ENCODE measurements at regions not wholly inside any gene's neighbourhood (a gene's known extent, or its start where the extent isn't known, plus 50 kb on each side); places are given as distances from the start of the nearest gene placed in this dataset.
"Not testable (repeated sequence)": the region's sequence is repeated elsewhere in the genome, so short reads cannot be mapped to it uniquely, and the experiment has no call there.

DNA sequence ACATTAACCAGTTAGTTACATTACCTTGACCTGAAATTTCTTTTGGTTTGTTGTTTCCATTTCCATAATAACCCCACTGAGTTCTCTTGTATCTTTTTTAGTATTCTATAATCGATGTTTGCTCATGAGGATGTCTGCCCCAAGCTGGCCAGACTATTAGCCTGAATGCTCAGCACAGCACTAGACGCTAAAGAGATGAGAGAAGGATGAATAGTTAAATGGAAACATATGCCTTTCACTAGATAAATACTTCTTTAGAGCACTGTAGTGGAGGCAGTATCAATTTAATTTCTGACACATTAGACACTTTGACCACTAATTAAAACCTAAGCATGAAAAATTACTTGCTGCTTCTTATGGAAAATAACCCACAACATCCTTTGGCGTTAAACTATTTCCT, 654.9 kb upstream of the KCNMB2 start:
- ChIA-PET CTCF (no interaction called here), POLR2A (no interaction called here)
- no peak overlapping the region for H3K4me3 Mint-ChIP-seq
- H3K36me3 Mint-ChIP-seq (ENCODE audit: low read depth), result no peaks in the 10 kb centered on the region
- peaks cover 6% of the 10 kb centered on the region for H3K9me3 Mint-ChIP-seq
- peaks cover 3% of the 10 kb centered on the region for H3K4me1 Mint-ChIP-seq
- no peaks in the 10 kb centered on the region for H3K27me3 Mint-ChIP-seq
- no peak for DNase-seq
- no peak overlapping the region for H3K27ac Mint-ChIP-seq

- H3K27ac Mint-ChIP-seq, result no peak overlapping the region
- DNase-seq, result no peak
These were observed 654.0 kb upstream of the KCNMB2 start for GRCh38 chr3:177882124-177882648.

DNA sequence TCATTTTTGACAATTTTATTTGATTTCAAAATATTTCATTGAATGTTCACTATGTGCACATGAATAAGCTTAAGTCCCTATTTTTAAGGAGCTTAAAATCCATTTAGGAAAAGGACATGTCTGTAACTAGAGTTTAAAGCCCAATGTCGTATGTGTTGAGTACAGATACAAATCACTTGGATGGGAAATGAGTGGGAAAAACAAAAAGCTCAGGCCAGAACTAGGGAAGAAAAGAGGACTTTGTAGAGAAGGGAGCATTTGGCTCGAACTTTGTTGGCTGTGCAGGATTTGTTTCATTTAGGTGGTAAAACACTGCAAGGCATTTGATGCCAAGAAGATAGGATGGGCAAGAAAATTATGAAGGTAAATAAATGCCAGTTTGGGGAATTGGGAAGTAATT, 653.1 kb upstream of the KCNMB2 start:
- H3K27ac Mint-ChIP-seq, result no peak overlapping the region
- ChIA-PET POLR2A (no interaction called here), CTCF (no interaction called here)
- H3K36me3 Mint-ChIP-seq (ENCODE audit: low read depth), result no peaks in the 10 kb centered on the region
- peaks cover 3% of the 10 kb centered on the region for H3K4me1 Mint-ChIP-seq
- no peaks in the 10 kb centered on the region for H3K27me3 Mint-ChIP-seq
- peaks cover 4% of the 10 kb centered on the region for H3K9me3 Mint-ChIP-seq
- DNase-seq, result no peak
- H3K4me3 Mint-ChIP-seq, result no peak overlapping the region

More at GRCh38 chr3:177882124-177882648, 654.0 kb upstream of the KCNMB2 start:
- H3K9me3 Mint-ChIP-seq, result peaks cover 4% of the 10 kb centered on the region
- no peaks in the 10 kb centered on the region for H3K27me3 Mint-ChIP-seq
- no peak overlapping the region for H3K4me3 Mint-ChIP-seq
- no peaks in the 10 kb centered on the region for H3K36me3 Mint-ChIP-seq (ENCODE audit: low read depth)
- peaks cover 3% of the 10 kb centered on the region for H3K4me1 Mint-ChIP-seq
- POLR2A ChIA-PET, result no interaction called here
- CTCF ChIA-PET, result no interaction called here

- peaks cover 3% of the 10 kb centered on the region for H3K4me1 Mint-ChIP-seq
- no peaks in the 10 kb centered on the region for H3K36me3 Mint-ChIP-seq (ENCODE audit: low read depth)
- H3K27me3 Mint-ChIP-seq, result no peaks in the 10 kb centered on the region
- H3K27ac Mint-ChIP-seq, result no peak overlapping the region
- ChIA-PET CTCF (interaction anchor here (0.7 kb wide), 1 partner anchor 505 kb away, joined by 3 read pairs; no protein-coding TSS in a partner anchor), POLR2A (no interaction called here)
- no peak for DNase-seq
- no peak overlapping the region for H3K4me3 Mint-ChIP-seq
- H3K9me3 Mint-ChIP-seq, result peaks cover 4% of the 10 kb centered on the region
These were observed 652.3 kb upstream of the KCNMB2 start for GRCh38 chr3:177883957-177884356.

DNA sequence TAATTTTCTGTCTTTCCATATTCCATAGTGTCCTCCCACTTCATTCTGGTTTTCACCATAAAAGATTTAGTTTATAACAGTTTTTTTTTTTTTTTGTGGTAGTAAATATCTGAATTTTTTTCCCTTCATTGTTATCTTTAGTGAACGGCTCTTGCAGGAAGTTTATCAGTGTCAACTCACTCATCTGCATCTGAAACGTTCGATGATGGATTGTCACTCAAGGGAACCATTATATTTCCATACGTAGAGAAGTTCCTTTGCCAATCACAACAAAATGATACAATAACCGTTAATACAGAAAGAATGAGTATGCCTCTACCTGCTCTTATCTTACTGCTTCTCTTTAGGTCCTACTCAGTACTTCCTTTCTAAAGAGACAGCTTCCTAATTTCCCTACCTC, 651.2 kb upstream of the KCNMB2 start:
- peaks cover 4% of the 10 kb centered on the region for H3K9me3 Mint-ChIP-seq
- peaks cover 3% of the 10 kb centered on the region for H3K4me1 Mint-ChIP-seq
- CTCF ChIA-PET, result no interaction called here
- H3K27ac Mint-ChIP-seq, result no peak overlapping the region
- no peaks in the 10 kb centered on the region for H3K36me3 Mint-ChIP-seq (ENCODE audit: low read depth)
- H3K4me3 Mint-ChIP-seq, result no peak overlapping the region
- H3K27me3 Mint-ChIP-seq, result no peaks in the 10 kb centered on the region
- no peak for DNase-seq
- POLR2A ChIA-PET, result no interaction called here

GRCh38 chr3:177886501-177886900, 649.7 kb upstream of the KCNMB2 start:
- Mint-ChIP-seq H3K9me3 (peaks cover 4% of the 10 kb centered on the region), H3K27me3 (no peaks in the 10 kb centered on the region), H3K36me3 (ENCODE audit: low read depth) (no peaks in the 10 kb centered on the region), H3K4me1 (peaks cover 3% of the 10 kb centered on the region), H3K4me3 (no peak overlapping the region), H3K27ac (no peak overlapping the region)
- ChIA-PET CTCF (no interaction called here), POLR2A (no interaction called here)
- DNase-seq, result no peak

- POLR2A ChIA-PET, result no interaction called here
- no peak overlapping the region for H3K4me3 Mint-ChIP-seq
- CTCF ChIA-PET, result no interaction called here
- DNase-seq, result no peak
- no peak overlapping the region for H3K27ac Mint-ChIP-seq
- H3K36me3 Mint-ChIP-seq (ENCODE audit: low read depth), result no peaks in the 10 kb centered on the region
- no peaks in the 10 kb centered on the region for H3K27me3 Mint-ChIP-seq
- H3K4me1 Mint-ChIP-seq, result peaks cover 1% of the 10 kb centered on the region
- peaks cover 4% of the 10 kb centered on the region for H3K9me3 Mint-ChIP-seq
These were observed 648.8 kb upstream of the KCNMB2 start for GRCh38 chr3:177887475-177887874.

DNA sequence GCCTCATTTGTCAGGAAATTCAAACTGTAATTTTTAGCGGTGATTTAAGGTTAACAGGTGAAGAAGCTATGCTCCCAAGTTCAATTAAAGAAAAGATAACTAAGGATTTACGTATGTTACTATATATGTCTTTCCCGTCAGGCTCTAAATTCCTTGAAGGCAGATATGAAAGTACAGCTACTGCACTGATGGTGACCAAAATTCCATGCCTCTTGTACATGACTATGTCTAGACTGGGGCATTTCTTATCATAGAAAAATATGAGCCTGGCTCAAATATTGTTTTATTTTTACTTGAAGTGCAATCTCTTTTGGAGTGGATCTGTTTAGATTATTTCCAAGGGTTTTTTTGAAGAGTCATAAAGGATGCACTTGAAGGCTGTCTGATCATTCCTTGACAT, 647.1 kb upstream of the KCNMB2 start:
- Mint-ChIP-seq H3K9me3 (peaks cover 4% of the 10 kb centered on the region), H3K4me3 (no peak overlapping the region), H3K27me3 (no peaks in the 10 kb centered on the region), H3K4me1 (no peaks in the 10 kb centered on the region), H3K36me3 (ENCODE audit: low read depth) (no peaks in the 10 kb centered on the region), H3K27ac (no peak overlapping the region)
- POLR2A ChIA-PET, result no interaction called here
- DNase-seq, result no peak
- CTCF ChIA-PET, result no interaction called here

GRCh38 chr3:177889652-177890358, 646.4 kb upstream of the KCNMB2 start:
- Mint-ChIP-seq H3K27me3 (no peaks in the 10 kb centered on the region), H3K27ac (no peak overlapping the region), H3K4me3 (no peak overlapping the region), H3K4me1 (no peaks in the 10 kb centered on the region), H3K36me3 (ENCODE audit: low read depth) (no peaks in the 10 kb centered on the region), H3K9me3 (peaks cover 4% of the 10 kb centered on the region)
- DNase-seq, result no peak
- ChIA-PET CTCF (no interaction called here), POLR2A (no interaction called here)

GRCh38 chr3:177890359-177890683, 645.9 kb upstream of the KCNMB2 start:
- Mint-ChIP-seq H3K27ac (no peak overlapping the region), H3K9me3 (peaks cover 3% of the 10 kb centered on the region), H3K4me3 (no peak overlapping the region), H3K4me1 (no peaks in the 10 kb centered on the region), H3K36me3 (ENCODE audit: low read depth) (no peaks in the 10 kb centered on the region), H3K27me3 (no peaks in the 10 kb centered on the region)
- DNase-seq, result no peak
- CTCF ChIA-PET, result no interaction called here
- POLR2A ChIA-PET, result no interaction called here

DNA sequence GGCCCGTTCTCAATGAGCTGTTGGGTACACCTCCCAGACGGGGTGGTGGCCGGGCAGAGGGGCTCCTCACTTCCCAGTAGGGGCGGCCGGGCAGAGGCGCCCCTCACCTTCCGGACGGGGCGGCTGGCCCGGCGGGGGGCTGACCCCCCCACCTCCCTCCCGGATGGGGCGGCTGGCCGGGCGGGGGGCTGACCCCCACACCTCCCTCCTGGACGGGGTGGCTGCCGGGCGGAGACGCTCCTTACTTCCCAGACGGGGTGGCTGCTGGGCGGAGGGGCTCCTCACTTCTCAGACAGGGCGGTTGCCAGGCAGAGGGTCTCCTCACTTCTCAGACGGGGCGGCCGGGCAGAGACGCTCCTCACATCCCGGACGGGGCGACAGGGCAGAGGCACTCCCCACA, 644.7 kb upstream of the KCNMB2 start:
- CTCF ChIA-PET; H3K36me3 Mint-ChIP-seq (ENCODE audit: low read depth); H3K9me3 Mint-ChIP-seq; H3K4me3 Mint-ChIP-seq; H3K27ac Mint-ChIP-seq; DNase-seq; H3K27me3 Mint-ChIP-seq; H3K4me1 Mint-ChIP-seq; POLR2A ChIA-PET: not testable (repeated sequence)

DNA sequence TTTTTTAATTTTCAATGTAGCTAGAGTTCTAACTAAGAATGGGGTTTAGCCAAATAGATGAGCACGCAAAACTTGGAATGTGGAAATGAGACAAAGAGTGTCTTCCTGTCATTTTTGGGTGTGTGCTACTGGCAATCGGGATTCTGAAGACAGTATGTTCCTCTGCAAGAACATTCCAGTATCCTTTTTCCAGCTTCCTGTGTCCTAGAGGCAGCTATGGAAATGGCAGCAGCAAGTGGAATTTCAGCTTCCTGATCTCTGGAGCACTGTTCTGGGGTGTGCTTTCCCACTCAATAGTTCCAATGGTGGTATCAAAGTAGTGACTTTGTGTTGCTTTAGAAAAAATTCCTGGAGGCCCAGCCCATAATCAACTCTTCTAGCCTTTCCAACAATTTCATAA, 642.9 kb upstream of the KCNMB2 start:
- Mint-ChIP-seq H3K9me3 (no peaks in the 10 kb centered on the region), H3K4me1 (no peaks in the 10 kb centered on the region), H3K27me3 (no peaks in the 10 kb centered on the region), H3K27ac (no peak overlapping the region), H3K36me3 (ENCODE audit: low read depth) (no peaks in the 10 kb centered on the region), H3K4me3 (no peak overlapping the region)
- ChIA-PET CTCF (no interaction called here), POLR2A (interaction anchor here (0.5 kb wide), 1 partner anchor 465 kb away, joined by 3 read pairs; no protein-coding TSS in a partner anchor)
- no peak for DNase-seq

DNA sequence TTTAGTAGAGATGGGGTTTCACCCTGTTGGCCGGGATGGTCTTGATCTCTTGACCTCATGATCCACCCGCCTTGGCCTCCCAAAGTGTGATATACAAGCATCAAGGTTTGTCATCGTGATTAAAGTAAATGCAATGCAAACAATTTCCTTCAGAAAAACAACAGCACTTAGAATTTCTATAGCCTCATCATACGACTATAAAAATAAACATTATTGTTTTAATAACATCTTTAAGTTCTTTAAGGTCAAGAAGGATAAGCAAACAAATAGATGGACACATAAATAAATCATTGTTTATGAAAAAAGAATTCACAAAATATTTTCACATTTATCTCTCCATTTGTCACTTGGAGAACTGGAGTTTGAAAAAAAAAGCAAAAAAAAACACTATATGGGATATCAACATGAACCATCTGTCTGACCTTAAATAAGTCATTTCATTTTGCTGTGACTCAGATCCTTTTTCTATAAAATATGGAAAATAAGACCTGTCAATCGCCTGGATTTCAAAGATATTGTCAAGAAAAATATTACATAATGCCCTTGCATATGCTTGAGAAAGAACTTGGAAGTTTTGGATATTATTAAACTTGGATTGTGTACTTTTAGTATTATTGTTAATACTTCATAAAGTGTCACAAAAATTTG, 642.0 kb upstream of the KCNMB2 start:
- no peaks in the 10 kb centered on the region for H3K4me1 Mint-ChIP-seq
- H3K4me3 Mint-ChIP-seq, result no peak overlapping the region
- H3K27ac Mint-ChIP-seq, result no peak overlapping the region
- no peak for DNase-seq
- ChIA-PET POLR2A (no interaction called here), CTCF (no interaction called here)
- H3K36me3 Mint-ChIP-seq (ENCODE audit: low read depth), result no peaks in the 10 kb centered on the region
- H3K27me3 Mint-ChIP-seq, result no peaks in the 10 kb centered on the region
- H3K9me3 Mint-ChIP-seq, result no peaks in the 10 kb centered on the region

DNA sequence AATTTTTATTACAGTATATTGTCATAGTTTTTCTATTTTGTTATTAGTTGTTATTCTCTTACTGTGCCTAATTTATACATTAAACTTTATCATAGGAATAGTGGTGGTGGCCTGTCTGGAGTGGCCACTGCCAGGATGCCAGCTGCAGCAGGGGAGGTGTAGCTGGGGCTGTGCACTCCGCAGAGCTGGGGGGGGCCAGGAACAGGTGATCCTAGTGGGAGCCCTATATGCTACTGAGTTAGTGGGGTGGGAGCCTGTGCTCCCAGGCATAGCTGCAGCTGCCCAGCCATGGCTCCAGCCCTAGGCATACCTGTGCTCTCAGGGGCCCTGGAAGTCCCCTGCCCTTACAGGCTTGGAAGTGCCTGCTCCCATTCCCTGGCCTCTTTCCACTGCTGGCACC, 638.1 kb upstream of the KCNMB2 start:
- Mint-ChIP-seq H3K27me3 (no peaks in the 10 kb centered on the region), H3K36me3 (ENCODE audit: low read depth) (no peaks in the 10 kb centered on the region), H3K9me3 (peaks cover 6% of the 10 kb centered on the region), H3K4me1 (no peaks in the 10 kb centered on the region), H3K4me3 (no peak overlapping the region), H3K27ac (no peak overlapping the region)
- ChIA-PET POLR2A (no interaction called here), CTCF (no interaction called here)
- DNase-seq, result no peak
